ENCODE measurements at regions not wholly inside any gene's neighbourhood (a gene's known extent, or its start where the extent isn't known, plus 50 kb on each side); places are given as distances from the start of the nearest gene placed in this dataset.
"Not testable (repeated sequence)": the region's sequence is repeated elsewhere in the genome, so short reads cannot be mapped to it uniquely, and the experiment has no call there.

GRCh38 chr9:38342532-38342931, 50.0 kb upstream of the ALDH1B1 start:
- no peak for DNase-seq (ENCODE audit: low read depth)

- DNase-seq (ENCODE audit: low read depth), result peak; percentile 36
Observed at GRCh38 chr9:38342096-38342495, 50.4 kb upstream of the ALDH1B1 start.

GRCh38 chr9:38339496-38339895, 53.0 kb upstream of the ALDH1B1 start:
- DNase-seq (ENCODE audit: low read depth), result no peak

- DNase-seq (ENCODE audit: low read depth), result peak; percentile 84
Observed at GRCh38 chr9:38339087-38339486, 53.4 kb upstream of the ALDH1B1 start.

- DNase-seq (ENCODE audit: low read depth), result no peak
Observed at GRCh38 chr9:38338342-38339018, 54.0 kb upstream of the ALDH1B1 start.

- no peak for DNase-seq (ENCODE audit: low read depth)
Observed at GRCh38 chr9:38337706-38338264, 54.7 kb upstream of the ALDH1B1 start.

- DNase-seq (ENCODE audit: low read depth), result no peak
Observed at GRCh38 chr9:38337181-38337580, 55.3 kb upstream of the ALDH1B1 start.

GRCh38 chr9:38336341-38336740, 56.2 kb upstream of the ALDH1B1 start:
- no peak for DNase-seq (ENCODE audit: low read depth)

- no peak for DNase-seq (ENCODE audit: low read depth)
Observed at GRCh38 chr9:38335686-38336085, 56.8 kb upstream of the ALDH1B1 start.

GRCh38 chr9:38334234-38334633, 58.3 kb upstream of the ALDH1B1 start:
- DNase-seq (ENCODE audit: low read depth), result no peak

GRCh38 chr9:38333047-38333446, 59.5 kb upstream of the ALDH1B1 start:
- DNase-seq (ENCODE audit: low read depth), result no peak

- DNase-seq (ENCODE audit: low read depth), result no peak
Observed at GRCh38 chr9:38332625-38333024, 59.9 kb upstream of the ALDH1B1 start.

- no peak for DNase-seq (ENCODE audit: low read depth)
Observed at GRCh38 chr9:38331141-38331540, 61.4 kb upstream of the ALDH1B1 start.

- DNase-seq (ENCODE audit: low read depth), result no peak
Observed at GRCh38 chr9:38329968-38330367, 62.5 kb upstream of the ALDH1B1 start.

GRCh38 chr9:38328765-38329164, 63.7 kb upstream of the ALDH1B1 start:
- DNase-seq (ENCODE audit: low read depth), result no peak

GRCh38 chr9:38326122-38326521, 66.4 kb upstream of the ALDH1B1 start:
- DNase-seq (ENCODE audit: low read depth), result no peak

GRCh38 chr9:38324213-38324612, 68.3 kb upstream of the ALDH1B1 start:
- not testable (repeated sequence) for DNase-seq (ENCODE audit: low read depth)

GRCh38 chr9:38322937-38323336, 69.6 kb upstream of the ALDH1B1 start:
- DNase-seq (ENCODE audit: low read depth), result no peak

GRCh38 chr9:38319496-38320173, 72.9 kb upstream of the ALDH1B1 start:
- no peak for DNase-seq (ENCODE audit: low read depth)

- DNase-seq (ENCODE audit: low read depth), result peak; percentile 16
Observed at GRCh38 chr9:38318759-38319495, 73.6 kb upstream of the ALDH1B1 start.

GRCh38 chr9:38316166-38316780, 76.2 kb upstream of the ALDH1B1 start:
- DNase-seq (ENCODE audit: low read depth), result no peak

- no peak for DNase-seq (ENCODE audit: low read depth)
Observed at GRCh38 chr9:38315085-38315595, 77.4 kb upstream of the ALDH1B1 start.
